ENCODE measurements at regions not wholly inside any gene's neighbourhood (a gene's known extent, or its start where the extent isn't known, plus 50 kb on each side); places are given as distances from the start of the nearest gene placed in this dataset.
"Not testable (repeated sequence)": the region's sequence is repeated elsewhere in the genome, so short reads cannot be mapped to it uniquely, and the experiment has no call there.

GRCh38 chr6:14412026-14412425 is 294.5 kb downstream of the CD83 start:
- no peak overlapping the region for H3K4me3 ChIP-seq (ENCODE audit: low read depth, low read length)
- BruUV-seq (replicated peaks), result no TSS peak
- H3K4me1 Mint-ChIP-seq (ENCODE audit: low read depth, unreplicated experiment), result no peaks in the 10 kb centered on the region
- H3K27me3 Mint-ChIP-seq (ENCODE audit: insufficient read depth, unreplicated experiment), result no peaks in the 10 kb centered on the region
- POLR2A ChIA-PET, result no interaction called here
- CTCF ChIA-PET, result no interaction called here
- no peak overlapping the region for H3K4me3 Mint-ChIP-seq (ENCODE audit: unreplicated experiment)
- H3K36me3 Mint-ChIP-seq (ENCODE audit: insufficient read depth, unreplicated experiment), result no peaks in the 10 kb centered on the region
- no peaks in the 10 kb centered on the region for H3K9me3 Mint-ChIP-seq (ENCODE audit: unreplicated experiment)
- H3K4me1 ChIP-seq, result peaks cover 3% of the 10 kb centered on the region; the same call in 1 of the 2 replicates
- intact Hi-C loops (cut with micrococcal nuclease; ENCODE audit: unreplicated experiment), result no loop called here
- H3K27ac Mint-ChIP-seq (ENCODE audit: unreplicated experiment), result no peak overlapping the region
- no peaks in the 10 kb centered on the region for H3K27me3 ChIP-seq (replicated peaks; ENCODE audit: control insufficient read depth, insufficient read depth, low read length)
- no peak for TF ChIP-seq CTCF (IDR thresholded peaks at IDR 0.05; ENCODE audit: insufficient read depth in 1 of 2, low read depth in 1 of 2, low read length in 1 of 2, severe bottlenecking in 1 of 2, unreplicated experiment in 1 of 2)
- DNase-seq, result no peak
- H3K36me3 ChIP-seq (ENCODE audit: control insufficient read depth, insufficient read depth, low read length), result no peaks in the 10 kb centered on the region
- H3K9me3 ChIP-seq, result no peaks in the 10 kb centered on the region

GRCh38 chr6:14415452-14415851 is 297.9 kb downstream of the CD83 start:
- H3K9me3 ChIP-seq, result no peaks in the 10 kb centered on the region
- no peaks in the 10 kb centered on the region for H3K27me3 ChIP-seq (replicated peaks; ENCODE audit: control insufficient read depth, insufficient read depth, low read length)
- no peak overlapping the region for H3K27ac Mint-ChIP-seq (ENCODE audit: unreplicated experiment)
- H3K36me3 Mint-ChIP-seq (ENCODE audit: insufficient read depth, unreplicated experiment), result no peaks in the 10 kb centered on the region
- H3K27me3 Mint-ChIP-seq (ENCODE audit: insufficient read depth, unreplicated experiment), result no peaks in the 10 kb centered on the region
- intact Hi-C loops (cut with micrococcal nuclease; ENCODE audit: unreplicated experiment), result no loop called here
- H3K4me1 ChIP-seq, result peaks cover 3% of the 10 kb centered on the region; the same call in 1 of the 2 replicates
- H3K4me3 ChIP-seq (ENCODE audit: low read depth, low read length), result no peak overlapping the region
- no peaks in the 10 kb centered on the region for H3K9me3 Mint-ChIP-seq (ENCODE audit: unreplicated experiment)
- no peaks in the 10 kb centered on the region for H3K36me3 ChIP-seq (ENCODE audit: control insufficient read depth, insufficient read depth, low read length)
- no peak for TF ChIP-seq CTCF (IDR thresholded peaks at IDR 0.05; ENCODE audit: insufficient read depth in 1 of 2, low read depth in 1 of 2, low read length in 1 of 2, severe bottlenecking in 1 of 2, unreplicated experiment in 1 of 2)
- DNase-seq, result no peak
- H3K4me1 Mint-ChIP-seq (ENCODE audit: low read depth, unreplicated experiment), result no peaks in the 10 kb centered on the region
- ChIA-PET CTCF (no interaction called here), POLR2A (no interaction called here)
- BruUV-seq (replicated peaks), result no TSS peak
- no peak overlapping the region for H3K4me3 Mint-ChIP-seq (ENCODE audit: unreplicated experiment)

- no peaks in the 10 kb centered on the region for H3K4me1 Mint-ChIP-seq (ENCODE audit: low read depth, unreplicated experiment)
- no TSS peak for BruUV-seq (replicated peaks)
- Histone ChIP-seq H3K4me1 (no peaks in the 10 kb centered on the region), H3K4me3 (ENCODE audit: low read depth, low read length) (no peak overlapping the region), H3K36me3 (ENCODE audit: control insufficient read depth, insufficient read depth, low read length) (no peaks in the 10 kb centered on the region), H3K27me3 (replicated peaks; ENCODE audit: control insufficient read depth, insufficient read depth, low read length) (no peaks in the 10 kb centered on the region), H3K9me3 (no peaks in the 10 kb centered on the region)
- no peak overlapping the region for H3K27ac Mint-ChIP-seq (ENCODE audit: unreplicated experiment)
- DNase-seq, result no peak
- no peaks in the 10 kb centered on the region for H3K27me3 Mint-ChIP-seq (ENCODE audit: insufficient read depth, unreplicated experiment)
- POLR2A ChIA-PET, result no interaction called here
- TF ChIP-seq CTCF (IDR thresholded peaks at IDR 0.05; ENCODE audit: insufficient read depth in 1 of 2, low read depth in 1 of 2, low read length in 1 of 2, severe bottlenecking in 1 of 2, unreplicated experiment in 1 of 2), result no peak
- H3K36me3 Mint-ChIP-seq (ENCODE audit: insufficient read depth, unreplicated experiment), result no peaks in the 10 kb centered on the region
- H3K4me3 Mint-ChIP-seq (ENCODE audit: unreplicated experiment), result no peak overlapping the region
- no peaks in the 10 kb centered on the region for H3K9me3 Mint-ChIP-seq (ENCODE audit: unreplicated experiment)
- intact Hi-C loops (cut with micrococcal nuclease; ENCODE audit: unreplicated experiment), result no loop called here
- CTCF ChIA-PET, result no interaction called here
Measured at GRCh38 chr6:14417377-14417776, 299.8 kb downstream of the CD83 start.

GRCh38 chr6:14419224-14419623 is 301.7 kb downstream of the CD83 start:
- BruUV-seq (replicated peaks); H3K27me3 Mint-ChIP-seq (ENCODE audit: insufficient read depth, unreplicated experiment); H3K4me1 Mint-ChIP-seq (ENCODE audit: low read depth, unreplicated experiment); CTCF ChIA-PET; H3K9me3 Mint-ChIP-seq (ENCODE audit: unreplicated experiment); H3K4me3 Mint-ChIP-seq (ENCODE audit: unreplicated experiment); H3K4me1 ChIP-seq; H3K36me3 ChIP-seq (ENCODE audit: control insufficient read depth, insufficient read depth, low read length); intact Hi-C loops (cut with micrococcal nuclease; ENCODE audit: unreplicated experiment); POLR2A ChIA-PET; H3K9me3 ChIP-seq; H3K36me3 Mint-ChIP-seq (ENCODE audit: insufficient read depth, unreplicated experiment); H3K4me3 ChIP-seq (ENCODE audit: low read depth, low read length); DNase-seq; H3K27me3 ChIP-seq (replicated peaks; ENCODE audit: control insufficient read depth, insufficient read depth, low read length); H3K27ac Mint-ChIP-seq (ENCODE audit: unreplicated experiment): not testable (repeated sequence)

Data from Caco-2 (cell line).